B cell (primary cell): ENCODE measurements at regions not wholly inside any gene's neighbourhood (a gene's known extent, or its start where the extent isn't known, plus 50 kb on each side); places are given as distances from the start of the nearest gene placed in this dataset.

Experiments used
- ATAC-seq: fragments of 200-7000 bp; cut with Tn5 transposase; one replicate; pipeline ENCODE4 v1.10.0; 2021; ENCODE audit warnings: low read depth, mild to moderate bottlenecking, moderate number of reproducible peaks, moderate library complexity
- CTCF ChIA-PET: fragments of 350-600 bp; sonication (Branson Sonifier 250); formaldehyde crosslinking; loops from one replicate; lab custom pipeline; 2021; ENCODE audit warnings: antibody characterized with exemption, inconsistent platforms; lab: Charles Lee
- POLR2A ChIA-PET: fragments of 350-600 bp; sonication (Branson Sonifier 250); formaldehyde crosslinking; loops from one replicate; lab custom pipeline; 2021; ENCODE audit warnings: antibody characterized with exemption; lab: Charles Lee
- DNase-seq: peaks from one replicate; pipeline ENCODE4 v3.0.0; 2013
- H2AFZ ChIP-seq: 2 replicates; pipeline ENCODE4 v1.6.1; 2012; ENCODE audit warnings: mild to moderate bottlenecking, low read depth, low read length; ENCODE audit not compliant: insufficient read depth, poor library complexity, severe bottlenecking
- H3K27ac ChIP-seq, 2 donors: 1 replicate in 1 of 2; 2 replicates in 1 of 2; pipeline ENCODE4 v1.5.1; 2012 to 2013; ENCODE audit warnings: low read length in 2 of 2, mild to moderate bottlenecking in 2 of 2, moderate library complexity in 1 of 2
- H3K27me3 ChIP-seq, 4 experiments: fragments of 200-600 bp in 1 of 4; sonication (generic) in 1 of 4; replicated peaks in 1 of 4; 1 replicate in 2 of 4; 2 replicates in 2 of 4; pipeline versions ENCODE4 v1.6.1 to v1.7.0; 2013 to 2016; ENCODE audit warnings: low read length in 3 of 4, mild to moderate bottlenecking in 2 of 4, mixed read lengths in 1 of 4, moderate library complexity in 1 of 4; ENCODE audit not compliant: insufficient read depth in 4 of 4, control insufficient read depth in 3 of 4; ENCODE audit errors: control extremely low read depth in 1 of 4
- H3K36me3 ChIP-seq, 2 experiments: replicated peaks in 1 of 2; 1 replicate in 1 of 2; 2 replicates in 1 of 2; pipeline versions ENCODE4 v1.6.1 to v1.7.1; 2013; ENCODE audit warnings: low read length in 1 of 2; ENCODE audit not compliant: insufficient read depth in 2 of 2, control insufficient read depth in 1 of 2; ENCODE audit errors: control extremely low read depth in 1 of 2, extremely low read depth in 1 of 2
- H3K4me1 ChIP-seq, 2 donors: fragments of 200-600 bp in 1 of 2; sonication (generic) in 1 of 2; 1 replicate in 1 of 2; 2 replicates in 1 of 2; pipeline versions ENCODE4 v1.5.1 to v1.6.1; 2013 to 2017; ENCODE audit warnings: low read length in 2 of 2; ENCODE audit not compliant: control insufficient read depth in 2 of 2, insufficient read depth in 2 of 2
- H3K4me2 ChIP-seq: replicated peaks from 2 replicates; pipeline ENCODE3; 2012; ENCODE audit warnings: mild to moderate bottlenecking, low read depth, low read length; ENCODE audit not compliant: poor library complexity, severe bottlenecking
- H3K4me3 ChIP-seq, 5 experiments: fragments of 200-600 bp in 1 of 5; sonication (generic) in 1 of 5; 1 replicate in 3 of 5; 2 replicates in 2 of 5; pipeline versions ENCODE4 v1.5.1 to v1.7.0; 2011 to 2016; ENCODE audit warnings: low read length in 4 of 5, mild to moderate bottlenecking in 4 of 5, low read depth in 2 of 5, control low read depth in 1 of 5, moderate library complexity in 1 of 5; ENCODE audit not compliant: insufficient read depth in 1 of 5; ENCODE audit errors: control extremely low read depth in 1 of 5, extremely low read depth in 1 of 5
- H3K79me2 ChIP-seq: fragments of 200-600 bp; sonication (generic); one replicate; pipeline ENCODE4 v1.6.0; 2016; ENCODE audit warnings: low read length; ENCODE audit not compliant: control insufficient read depth, insufficient read depth
- H3K9ac ChIP-seq: fragments of 200-600 bp; sonication (generic); 2 replicates; pipeline ENCODE4 v1.6.1; 2017; ENCODE audit warnings: mild to moderate bottlenecking, low read length, moderate library complexity
- H3K9me3 ChIP-seq, 3 donors: one replicate each; pipeline versions ENCODE4 v1.6.1 to v1.7.1; 2013; ENCODE audit warnings: low read length in 2 of 3; ENCODE audit not compliant: control insufficient read depth in 2 of 3, insufficient read depth in 1 of 3; ENCODE audit errors: control extremely low read depth in 1 of 3
- H4K20me1 ChIP-seq: 2 replicates; pipeline ENCODE4 v1.6.0; 2012; ENCODE audit warnings: mild to moderate bottlenecking, low read length; ENCODE audit not compliant: insufficient read depth, control insufficient read depth, poor library complexity, severe bottlenecking
- H3K27ac Mint-ChIP-seq: one replicate; pipeline ENCODE4 v1.8.0; 2021; ENCODE audit warnings: mixed read lengths
- H3K27me3 Mint-ChIP-seq: one replicate; pipeline ENCODE4 v1.8.0; 2021; ENCODE audit warnings: mixed read lengths
- H3K4me1 Mint-ChIP-seq: one replicate; pipeline ENCODE4 v1.8.0; 2021; ENCODE audit warnings: mixed read lengths
- H3K4me3 Mint-ChIP-seq: one replicate; pipeline ENCODE4 v1.8.0; 2021; ENCODE audit warnings: mixed read lengths
- H3K9me3 Mint-ChIP-seq: one replicate; pipeline ENCODE4 v1.8.0; 2022; ENCODE audit warnings: mixed read lengths; ENCODE audit not compliant: insufficient read depth
- CTCF ChIP-seq: fragments of 200-600 bp; IDR thresholded peaks from one replicate; pipeline ENCODE4 v1.8.0; 2022; ENCODE audit warnings: antibody characterized with exemption, mild to moderate bottlenecking
- EZH2 ChIP-seq: IDR thresholded peaks from 2 replicates; pipeline ENCODE4 v1.6.1; 2012; ENCODE audit warnings: borderline replicate concordance, low read depth, mild to moderate bottlenecking, moderate library complexity, low read length; ENCODE audit not compliant: insufficient read depth, poor library complexity, severe bottlenecking
- WGBS: methylation state at CpG from one replicate; pipeline ENCODE4 v1.1.5; 2013; ENCODE audit warnings: missing lambda C conversion rate; ENCODE audit not compliant: insufficient coverage; 5-methylcytosine and 5-hydroxymethylcytosine counted together
- intact Hi-C: fragments of 100-400 bp; cut with micrococcal nuclease; formaldehyde crosslinking; loops from one replicate; pipeline ENCODE4 v1.10.0; 2022

GRCh38 chr2:181224866-181225265, 232.3 kb upstream of the ITGA4 start:
- Mint-ChIP-seq H3K27me3 (no peaks in the 10 kb centered on the region), H3K9me3 (peaks cover 3% of the 10 kb centered on the region), H3K4me3 (peak overlapping the region; percentile 4), H3K4me1 (peaks cover 4% of the 10 kb centered on the region), H3K27ac (no peak overlapping the region)
- Histone ChIP-seq H3K27ac (no peak overlapping the region), H3K4me3 (no peak overlapping the region), H3K36me3 (no peaks in the 10 kb centered on the region), H3K9me3 (no peaks in the 10 kb centered on the region), H3K9ac (no peak overlapping the region), H2AFZ (no peak overlapping the region), H3K4me2 (no peak overlapping the region), H3K4me1 (no peaks in the 10 kb centered on the region), H3K79me2 (no peaks in the 10 kb centered on the region), H4K20me1 (no peaks in the 10 kb centered on the region), H3K27me3 (no peaks in the 10 kb centered on the region)
- ATAC-seq (no peak), DNase-seq (no peak)
- ChIA-PET CTCF (no interaction called here), POLR2A (no interaction called here)
- TF ChIP-seq CTCF = no peak
- no peak for TF ChIP-seq EZH2
- WGBS = no CpG with 5 or more reads among the region's 3 CpGs
- intact Hi-C loops = no loop called here

GRCh38 chr2:181228661-181229060, 228.5 kb upstream of the ITGA4 start:
- Mint-ChIP-seq H3K4me1 (peaks cover 4% of the 10 kb centered on the region), H3K9me3 (peaks cover 3% of the 10 kb centered on the region), H3K27ac (no peak overlapping the region), H3K27me3 (no peaks in the 10 kb centered on the region), H3K4me3 (no peak overlapping the region)
- H3K79me2 ChIP-seq = no peaks in the 10 kb centered on the region
- intact Hi-C loops = no loop called here
- H3K9me3 ChIP-seq = no peaks in the 10 kb centered on the region
- no peaks in the 10 kb centered on the region for H3K36me3 ChIP-seq
- ChIA-PET CTCF (interaction anchor here (0.7 kb wide), 1 partner anchor 54 kb away, joined by 3 read pairs; no protein-coding TSS in a partner anchor), POLR2A (no interaction called here)
- no peak overlapping the region for H3K27ac ChIP-seq
- ATAC-seq (no peak), DNase-seq (no peak)
- no peak overlapping the region for H2AFZ ChIP-seq
- no peak overlapping the region for H3K4me3 ChIP-seq
- no CpG with 5 or more reads among the region's 1 CpG for WGBS
- no peaks in the 10 kb centered on the region for H4K20me1 ChIP-seq
- H3K27me3 ChIP-seq = no peaks in the 10 kb centered on the region
- no peak overlapping the region for H3K9ac ChIP-seq
- no peak overlapping the region for H3K4me2 ChIP-seq
- H3K4me1 ChIP-seq = no peaks in the 10 kb centered on the region
- no peak for TF ChIP-seq CTCF
